DND-41 (cell line): ENCODE measurements at regions not wholly inside any gene's neighbourhood (a gene's known extent, or its start where the extent isn't known, plus 50 kb on each side); places are given as distances from the start of the nearest gene placed in this dataset.

ENCODE experiments used
- ATAC-seq: fragments of 200-7000 bp; cut with Tn5 transposase; 3 replicates; pipeline ENCODE4 v1.9.1; 2021; ENCODE audit warnings: low read depth; ENCODE audit not compliant: insufficient read depth
- DNase-seq: peaks from one replicate; pipeline ENCODE4 v3.0.0-alpha.2; 2020
- H2AFZ ChIP-seq: 2 replicates; pipeline ENCODE4 v1.6.0; 2012; ENCODE audit warnings: low read depth, low read length
- H3K27ac ChIP-seq: 2 replicates; pipeline ENCODE4 v1.5.1; 2012; ENCODE audit warnings: low read length, inconsistent platforms
- H3K27me3 ChIP-seq: fragments of 200-600 bp; sonication (generic); 2 replicates; pipeline ENCODE4 v1.6.0; 2012; ENCODE audit warnings: low read length, mild to moderate bottlenecking, inconsistent platforms; ENCODE audit not compliant: insufficient read depth, poor library complexity
- H3K36me3 ChIP-seq: 2 replicates; pipeline ENCODE4 v1.5.1; 2012; ENCODE audit warnings: low read length, inconsistent platforms; ENCODE audit not compliant: insufficient read depth
- H3K4me1 ChIP-seq: 2 replicates; pipeline ENCODE4 v1.5.1; 2012; ENCODE audit warnings: mild to moderate bottlenecking, low read length; ENCODE audit not compliant: insufficient read depth
- H3K4me2 ChIP-seq: 2 replicates; pipeline ENCODE4 v1.6.0; 2012; ENCODE audit warnings: mild to moderate bottlenecking, moderate library complexity, low read length, inconsistent platforms; ENCODE audit not compliant: insufficient read depth
- H3K4me3 ChIP-seq, 2 experiments: fragments of 200-600 bp in 1 of 2; shearing (Covaris generic) in 1 of 2; 2 replicates each; pipeline ENCODE4 v1.5.1; 2012 to 2016; ENCODE audit warnings: inconsistent platforms in 2 of 2, low read length in 2 of 2, mild to moderate bottlenecking in 2 of 2, low read depth in 1 of 2, moderate library complexity in 1 of 2
- H3K79me2 ChIP-seq: 2 replicates; pipeline ENCODE4 v1.6.0; 2012; ENCODE audit warnings: low read length, inconsistent platforms; ENCODE audit not compliant: insufficient read depth
- H3K9ac ChIP-seq: 2 replicates; pipeline ENCODE4 v1.6.0; 2012; ENCODE audit warnings: low read depth, mild to moderate bottlenecking, inconsistent platforms, low read length, moderate library complexity
- H3K9me3 ChIP-seq: 2 replicates; pipeline ENCODE4 v1.5.1; 2012; ENCODE audit warnings: low read length, moderate library complexity, mild to moderate bottlenecking, inconsistent platforms; ENCODE audit not compliant: insufficient read depth, severe bottlenecking
- H4K20me1 ChIP-seq: 2 replicates; pipeline ENCODE4 v1.6.0; 2012; ENCODE audit warnings: low read length; ENCODE audit not compliant: insufficient read depth
- EZH2 ChIP-seq: IDR thresholded peaks from 3 replicates; pipeline ENCODE4 v1.6.1; 2012; ENCODE audit warnings: borderline replicate concordance, low read depth, mild to moderate bottlenecking, moderate library complexity, low read length, inconsistent platforms; ENCODE audit not compliant: severe bottlenecking
- TF ChIP-seq, protein P1 (sequence below): IDR thresholded peaks from 2 replicates; pipeline ENCODE4 v1.5.1; 2012; ENCODE audit warnings: borderline replicate concordance, low read length, moderate library complexity, mild to moderate bottlenecking; ENCODE audit not compliant: poor library complexity, severe bottlenecking; ENCODE audit errors: extremely low read depth

- no peak overlapping the region for H3K9ac ChIP-seq
- no peaks in the 10 kb centered on the region for H3K4me1 ChIP-seq
- no peak for TF ChIP-seq EZH2
- TF ChIP-seq, protein P1, sequence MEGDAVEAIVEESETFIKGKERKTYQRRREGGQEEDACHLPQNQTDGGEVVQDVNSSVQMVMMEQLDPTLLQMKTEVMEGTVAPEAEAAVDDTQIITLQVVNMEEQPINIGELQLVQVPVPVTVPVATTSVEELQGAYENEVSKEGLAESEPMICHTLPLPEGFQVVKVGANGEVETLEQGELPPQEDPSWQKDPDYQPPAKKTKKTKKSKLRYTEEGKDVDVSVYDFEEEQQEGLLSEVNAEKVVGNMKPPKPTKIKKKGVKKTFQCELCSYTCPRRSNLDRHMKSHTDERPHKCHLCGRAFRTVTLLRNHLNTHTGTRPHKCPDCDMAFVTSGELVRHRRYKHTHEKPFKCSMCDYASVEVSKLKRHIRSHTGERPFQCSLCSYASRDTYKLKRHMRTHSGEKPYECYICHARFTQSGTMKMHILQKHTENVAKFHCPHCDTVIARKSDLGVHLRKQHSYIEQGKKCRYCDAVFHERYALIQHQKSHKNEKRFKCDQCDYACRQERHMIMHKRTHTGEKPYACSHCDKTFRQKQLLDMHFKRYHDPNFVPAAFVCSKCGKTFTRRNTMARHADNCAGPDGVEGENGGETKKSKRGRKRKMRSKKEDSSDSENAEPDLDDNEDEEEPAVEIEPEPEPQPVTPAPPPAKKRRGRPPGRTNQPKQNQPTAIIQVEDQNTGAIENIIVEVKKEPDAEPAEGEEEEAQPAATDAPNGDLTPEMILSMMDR = no peak
- H3K27ac ChIP-seq = no peak overlapping the region
- no peak for DNase-seq
- no peaks in the 10 kb centered on the region for H4K20me1 ChIP-seq
- no peaks in the 10 kb centered on the region for H3K9me3 ChIP-seq
- no peak overlapping the region for H3K4me2 ChIP-seq
- no peak overlapping the region for H2AFZ ChIP-seq
- no peak overlapping the region for H3K4me3 ChIP-seq
- H3K36me3 ChIP-seq = no peaks in the 10 kb centered on the region
- no peak for ATAC-seq
- H3K79me2 ChIP-seq = no peaks in the 10 kb centered on the region
- H3K27me3 ChIP-seq = no peaks in the 10 kb centered on the region
Measured at GRCh38 chr12:60830381-60830780, 1234.6 kb downstream of the SLC16A7 start.

GRCh38 chr12:60832290-60832689 is 1236.5 kb downstream of the SLC16A7 start:
- Histone ChIP-seq H3K9me3 (no peaks in the 10 kb centered on the region), H3K4me1 (no peaks in the 10 kb centered on the region), H3K4me2 (no peak overlapping the region), H3K36me3 (no peaks in the 10 kb centered on the region), H3K27me3 (no peaks in the 10 kb centered on the region), H3K27ac (no peak overlapping the region), H4K20me1 (no peaks in the 10 kb centered on the region), H3K9ac (no peak overlapping the region), H2AFZ (no peak overlapping the region), H3K79me2 (no peaks in the 10 kb centered on the region), H3K4me3 (no peak overlapping the region)
- DNase-seq = no peak
- ATAC-seq = no peak
- TF ChIP-seq, protein P1 = no peak
- TF ChIP-seq EZH2 = no peak

GRCh38 chr12:60834372-60834771 is 1238.5 kb downstream of the SLC16A7 start:
- Histone ChIP-seq H3K4me3 (no peak overlapping the region), H3K36me3 (no peaks in the 10 kb centered on the region), H2AFZ (no peak overlapping the region), H3K9ac (no peak overlapping the region), H4K20me1 (no peaks in the 10 kb centered on the region), H3K27ac (no peak overlapping the region), H3K79me2 (no peaks in the 10 kb centered on the region), H3K4me1 (no peaks in the 10 kb centered on the region), H3K9me3 (no peaks in the 10 kb centered on the region), H3K4me2 (no peak overlapping the region), H3K27me3 (no peaks in the 10 kb centered on the region)
- ATAC-seq (no peak), DNase-seq (no peak)
- no peak for TF ChIP-seq EZH2
- TF ChIP-seq, protein P1 = no peak

DNA sequence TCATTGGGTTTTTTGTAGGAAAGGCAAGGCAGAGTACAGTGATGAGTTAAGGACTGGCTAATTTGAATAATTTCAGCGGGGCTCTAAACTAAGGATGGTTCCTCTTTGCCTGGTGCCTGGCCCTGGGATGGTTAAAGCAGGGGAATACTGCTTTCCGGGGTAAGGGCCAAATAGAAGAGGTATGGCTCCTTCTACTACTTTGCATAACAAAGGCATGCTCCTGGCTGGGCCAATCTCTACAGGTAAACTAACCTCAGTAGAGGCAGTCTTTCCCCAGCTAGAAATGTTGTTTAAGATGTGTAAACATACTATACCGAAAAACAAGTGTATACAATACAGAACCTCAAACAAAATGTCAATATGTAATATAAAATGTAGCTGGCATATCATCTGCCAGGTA is 1239.0 kb downstream of the SLC16A7 start:
- TF ChIP-seq, protein P1 = no peak
- Histone ChIP-seq H3K36me3 (no peaks in the 10 kb centered on the region), H3K79me2 (no peaks in the 10 kb centered on the region), H3K27me3 (no peaks in the 10 kb centered on the region), H3K4me1 (no peaks in the 10 kb centered on the region), H3K9me3 (no peaks in the 10 kb centered on the region), H4K20me1 (no peaks in the 10 kb centered on the region), H2AFZ (no peak overlapping the region), H3K27ac (no peak overlapping the region), H3K4me2 (no peak overlapping the region), H3K4me3 (no peak overlapping the region), H3K9ac (no peak overlapping the region)
- DNase-seq (no peak), ATAC-seq (no peak)
